ENCODE measurements at regions not wholly inside any gene's neighbourhood (a gene's known extent, or its start where the extent isn't known, plus 50 kb on each side); places are given as distances from the start of the nearest gene placed in this dataset.
A peak's percentile ranks its signal among the peaks of the same experiment; 100 is the strongest.

- no peak for DNase-seq (ENCODE audit: low spot score)
Observed at GRCh38 chr15:70279096-70279495, 181.4 kb upstream of the TLE3 start.

GRCh38 chr15:70278644-70279043 is 180.9 kb upstream of the TLE3 start:
- no peak for DNase-seq (ENCODE audit: low spot score)

- DNase-seq (ENCODE audit: low spot score) = no peak
Observed at GRCh38 chr15:70277556-70277955, 179.8 kb upstream of the TLE3 start.

GRCh38 chr15:70276401-70276800 is 178.7 kb upstream of the TLE3 start:
- no peak for DNase-seq (ENCODE audit: low spot score)

- DNase-seq (ENCODE audit: low spot score) = no peak
Observed at GRCh38 chr15:70275461-70276138, 177.9 kb upstream of the TLE3 start.

- DNase-seq (ENCODE audit: low spot score) = no peak
Observed at GRCh38 chr15:70274908-70275307, 177.2 kb upstream of the TLE3 start.

GRCh38 chr15:70274255-70274880 is 176.7 kb upstream of the TLE3 start:
- no peak for DNase-seq (ENCODE audit: low spot score)

- no peak for DNase-seq (ENCODE audit: low spot score)
Observed at GRCh38 chr15:70273808-70274207, 176.1 kb upstream of the TLE3 start.

GRCh38 chr15:70272565-70273355 is 175.0 kb upstream of the TLE3 start:
- no peak for DNase-seq (ENCODE audit: low spot score)

GRCh38 chr15:70271422-70272088 is 173.8 kb upstream of the TLE3 start:
- DNase-seq (ENCODE audit: low spot score) = peak; percentile 76

GRCh38 chr15:70270752-70271111 is 173.0 kb upstream of the TLE3 start:
- DNase-seq (ENCODE audit: low spot score) = no peak

- DNase-seq (ENCODE audit: low spot score) = no peak
Observed at GRCh38 chr15:70269991-70270751, 172.5 kb upstream of the TLE3 start.

GRCh38 chr15:70269311-70269911 is 171.7 kb upstream of the TLE3 start:
- no peak for DNase-seq (ENCODE audit: low spot score)

GRCh38 chr15:70268698-70269251 is 171.1 kb upstream of the TLE3 start:
- no peak for DNase-seq (ENCODE audit: low spot score)

- DNase-seq (ENCODE audit: low spot score) = no peak
Observed at GRCh38 chr15:70267879-70268278, 170.2 kb upstream of the TLE3 start.

GRCh38 chr15:70267306-70267705 is 169.6 kb upstream of the TLE3 start:
- DNase-seq (ENCODE audit: low spot score) = no peak

GRCh38 chr15:70266412-70267121 is 168.8 kb upstream of the TLE3 start:
- no peak for DNase-seq (ENCODE audit: low spot score)

GRCh38 chr15:70265986-70266385 is 168.3 kb upstream of the TLE3 start:
- DNase-seq (ENCODE audit: low spot score) = no peak

- DNase-seq (ENCODE audit: low spot score) = no peak
Observed at GRCh38 chr15:70265466-70265978, 167.8 kb upstream of the TLE3 start.

- no peak for DNase-seq (ENCODE audit: low spot score)
Observed at GRCh38 chr15:70264738-70265465, 167.2 kb upstream of the TLE3 start.
